H1 (cell line): ENCODE measurements at regions not wholly inside any gene's neighbourhood (a gene's known extent, or its start where the extent isn't known, plus 50 kb on each side); places are given as distances from the start of the nearest gene placed in this dataset.

ENCODE experiments used
- CTCF ChIA-PET: fragments of 300-600 bp; sonication (Branson Sonifier 250); formaldehyde crosslinking; loops from one replicate; lab custom pipeline; 2021; ENCODE audit not compliant: partially characterized antibody; lab: Charles Lee
- POLR2A ChIA-PET: fragments of 300-600 bp; sonication (Branson Sonifier 250); formaldehyde crosslinking; loops from one replicate; lab custom pipeline; 2021; ENCODE audit warnings: inconsistent platforms; ENCODE audit not compliant: partially characterized antibody; lab: Charles Lee
- DNase-seq, 2 experiments: peaks; one replicate each; pipeline versions ENCODE4 v3.0.0 to v3.0.0-alpha.2; 2010 to 2022; ENCODE audit warnings: low spot score in 2 of 2, low read depth in 1 of 2, mixed read lengths in 1 of 2
- FAIRE-seq: peaks from 2 replicates; lab custom pipeline; 2011; peaks lifted over from hg19 to GRCh38; lab: Jason Lieb, UNC
- H2AFZ ChIP-seq: 2 replicates; pipeline ENCODE4 v1.8.1; 2012; ENCODE audit warnings: low read length, inconsistent platforms
- H2AK5ac ChIP-seq: 2 replicates; pipeline ENCODE4 v1.6.1; 2013; ENCODE audit warnings: low read depth, low read length
- H2BK120ac ChIP-seq: replicated peaks from 2 replicates; pipeline ENCODE3; 2013; ENCODE audit warnings: low read depth, low read length, inconsistent platforms
- H2BK12ac ChIP-seq: 2 replicates; pipeline ENCODE4 v1.6.1; 2013; ENCODE audit warnings: low read depth, low read length
- H2BK15ac ChIP-seq: 2 replicates; pipeline ENCODE4 v1.6.1; 2013; ENCODE audit warnings: low read length
- H2BK20ac ChIP-seq: 2 replicates; pipeline ENCODE4 v1.6.1; 2013; ENCODE audit warnings: low read length
- H2BK5ac ChIP-seq: 2 replicates; pipeline ENCODE4 v1.6.1; 2013; ENCODE audit warnings: low read depth, low read length
- H3K14ac ChIP-seq: 2 replicates; pipeline ENCODE4 v1.6.1; 2013; ENCODE audit warnings: inconsistent platforms; ENCODE audit not compliant: insufficient read length
- H3K18ac ChIP-seq: 2 replicates; pipeline ENCODE4 v1.6.1; 2013; ENCODE audit warnings: low read length; ENCODE audit errors: extremely low read depth
- H3K23ac ChIP-seq: 2 replicates; pipeline ENCODE4 v1.6.1; 2013; ENCODE audit warnings: inconsistent platforms; ENCODE audit not compliant: insufficient read length
- H3K23me2 ChIP-seq: 2 replicates; pipeline ENCODE4 v1.6.1; 2013; ENCODE audit warnings: low read depth, low read length
- H3K27ac ChIP-seq: 2 replicates; pipeline ENCODE4 v1.6.1; 2011; ENCODE audit warnings: low read depth, low read length, inconsistent platforms
- H3K27me3 ChIP-seq, 4 experiments: replicated peaks in 1 of 4; 1 replicate in 1 of 4; 2 replicates in 3 of 4; pipeline versions ENCODE4 v1.6.1 to v1.8.1; 2011 to 2013; ENCODE audit warnings: low read length in 3 of 4, mild to moderate bottlenecking in 3 of 4, inconsistent platforms in 2 of 4, mixed read lengths in 2 of 4, moderate library complexity in 1 of 4; ENCODE audit not compliant: control insufficient read depth in 3 of 4, insufficient read depth in 3 of 4; ENCODE audit errors: extremely low read depth in 1 of 4
- H3K36me3 ChIP-seq, 4 experiments: 2 replicates each; pipeline versions ENCODE4 v1.6.1 to v1.8.1; 2011 to 2013; ENCODE audit warnings: mild to moderate bottlenecking in 4 of 4, low read length in 3 of 4, moderate library complexity in 2 of 4, control low read depth in 1 of 4, inconsistent platforms in 1 of 4; ENCODE audit not compliant: insufficient read depth in 4 of 4, control insufficient read depth in 2 of 4
- H3K4ac ChIP-seq: replicated peaks from 2 replicates; pipeline ENCODE3; 2013; ENCODE audit warnings: low read length, low read depth, mixed read lengths, inconsistent platforms; ENCODE audit not compliant: insufficient read length
- H3K4me1 ChIP-seq, 4 experiments: replicated peaks in 1 of 4; 1 replicate in 1 of 4; 2 replicates in 3 of 4; pipeline versions ENCODE4 v1.6.1 to v1.8.1; 2011 to 2013; ENCODE audit warnings: low read length in 3 of 4, inconsistent platforms in 2 of 4, mixed read lengths in 1 of 4; ENCODE audit not compliant: insufficient read depth in 4 of 4, control insufficient read depth in 3 of 4
- H3K4me2 ChIP-seq, 2 experiments: 2 replicates each; pipeline versions ENCODE4 v1.6.1 to v1.8.1; 2011 to 2013; ENCODE audit warnings: low read depth in 2 of 2, low read length in 2 of 2, control low read depth in 1 of 2, inconsistent platforms in 1 of 2, mild to moderate bottlenecking in 1 of 2; ENCODE audit not compliant: insufficient read depth in 1 of 2
- H3K4me3 ChIP-seq, 4 experiments: fragments of 200-600, 300-600 bp in 1 of 4; sonication (generic), shearing (Covaris generic), sonication (Bioruptor Twin) in 1 of 4; 2 replicates each; pipeline versions ENCODE4 v1.5.1 to v1.8.1; 2011 to 2016; ENCODE audit warnings: low read length in 4 of 4, low read depth in 3 of 4, control low read depth in 2 of 4, inconsistent platforms in 2 of 4, mild to moderate bottlenecking in 2 of 4, mixed read lengths in 1 of 4, moderate library complexity in 1 of 4; ENCODE audit not compliant: insufficient read depth in 2 of 4; ENCODE audit errors: extremely low read depth in 1 of 4
- H3K56ac ChIP-seq: replicated peaks from 2 replicates; pipeline ENCODE3; 2013; ENCODE audit warnings: low read depth, mild to moderate bottlenecking, mixed read lengths, low read length, inconsistent platforms; ENCODE audit not compliant: insufficient read length
- H3K79me1 ChIP-seq: 2 replicates; pipeline ENCODE4 v1.6.1; 2013; ENCODE audit warnings: low read depth, low read length, control low read depth
- H3K79me2 ChIP-seq, 2 experiments: 2 replicates each; pipeline versions ENCODE4 v1.6.1 to v1.8.1; 2012 to 2013; ENCODE audit warnings: low read length in 2 of 2, mild to moderate bottlenecking in 2 of 2, inconsistent platforms in 1 of 2; ENCODE audit not compliant: insufficient read depth in 2 of 2, control insufficient read depth in 1 of 2
- H3K9ac ChIP-seq, 4 experiments: replicated peaks in 1 of 4; 1 replicate in 1 of 4; 2 replicates in 3 of 4; pipeline versions ENCODE4 v1.6.1 to v1.8.1; 2011 to 2013; ENCODE audit warnings: low read depth in 3 of 4, low read length in 3 of 4, control low read depth in 2 of 4, mild to moderate bottlenecking in 2 of 4, moderate library complexity in 2 of 4, inconsistent platforms in 1 of 4; ENCODE audit errors: extremely low read depth in 1 of 4
- H3K9me3 ChIP-seq, 2 experiments: 2 replicates each; pipeline versions ENCODE4 v1.6.1 to v1.8.1; 2012 to 2013; ENCODE audit warnings: mild to moderate bottlenecking in 2 of 2, moderate library complexity in 2 of 2, control low read depth in 1 of 2, inconsistent platforms in 1 of 2, low read depth in 1 of 2, low read length in 1 of 2, mixed read lengths in 1 of 2; ENCODE audit not compliant: insufficient read depth in 2 of 2
- H4K20me1 ChIP-seq, 2 experiments: replicated peaks in 1 of 2; 2 replicates each; pipeline versions ENCODE3 to v1.8.1; 2011 to 2013; ENCODE audit warnings: inconsistent platforms in 2 of 2, low read length in 2 of 2, mild to moderate bottlenecking in 1 of 2; ENCODE audit not compliant: insufficient read depth in 2 of 2, control insufficient read depth in 1 of 2
- H4K5ac ChIP-seq: 2 replicates; pipeline ENCODE4 v1.6.1; 2013; ENCODE audit warnings: low read length, low read depth, mixed read lengths, inconsistent platforms; ENCODE audit not compliant: insufficient read length
- H4K8ac ChIP-seq: 2 replicates; pipeline ENCODE4 v1.8.0; 2013; ENCODE audit warnings: mild to moderate bottlenecking, moderate library complexity, low read length, inconsistent platforms; ENCODE audit not compliant: insufficient read depth; ENCODE audit errors: extremely low read depth
- H4K91ac ChIP-seq: replicated peaks from 2 replicates; pipeline ENCODE3; 2013; ENCODE audit warnings: low read length, mixed read lengths, inconsistent platforms; ENCODE audit not compliant: insufficient read length
- BRCA1 ChIP-seq: IDR thresholded peaks from 2 replicates; pipeline ENCODE4 v1.6.1; 2012; ENCODE audit warnings: low read depth, low read length, improper control_type of control experiment
- CTBP2 ChIP-seq: IDR thresholded peaks from 2 replicates; pipeline ENCODE4 v1.7.0; 2011; ENCODE audit warnings: borderline replicate concordance, mild to moderate bottlenecking, moderate library complexity, mixed read lengths, low read length; ENCODE audit not compliant: insufficient read depth, insufficient read length
- EZH2 ChIP-seq: fragments of 200-600 bp; sonication (generic); IDR thresholded peaks from 2 replicates; pipeline ENCODE4 v1.7.1; 2012; ENCODE audit warnings: low read depth, mild to moderate bottlenecking, moderate library complexity, low read length, inconsistent platforms; ENCODE audit not compliant: severe bottlenecking
- FOSL1 ChIP-seq: IDR thresholded peaks from 2 replicates; pipeline ENCODE4 v1.6.1; 2011; ENCODE audit warnings: mild to moderate bottlenecking, low read depth, low read length, moderate library complexity; ENCODE audit not compliant: insufficient read depth
- JUND ChIP-seq: IDR thresholded peaks from 2 replicates; pipeline ENCODE4 v1.6.1; 2011; ENCODE audit warnings: mild to moderate bottlenecking, improper control_type of control experiment, low read length
- SIRT6 ChIP-seq: IDR thresholded peaks from one replicate; pipeline ENCODE4 v1.7.1; 2012; ENCODE audit warnings: low read length, inconsistent platforms
- TAF7 ChIP-seq: optimal IDR thresholded peaks from 2 replicates; pipeline ENCODE3; 2011; ENCODE audit warnings: low read depth, mild to moderate bottlenecking, inconsistent platforms, low read length, moderate library complexity, borderline replicate concordance
- TBP ChIP-seq: IDR thresholded peaks from 2 replicates; pipeline ENCODE4 v1.6.1; 2011; ENCODE audit warnings: low read depth, low read length, improper control_type of control experiment
- TEAD4 ChIP-seq: IDR thresholded peaks from 2 replicates; pipeline ENCODE4 v1.6.1; 2012; ENCODE audit warnings: low read depth, low read length, inconsistent platforms, mixed read lengths
- USF2 ChIP-seq: IDR thresholded peaks from 2 replicates; pipeline ENCODE4 v1.6.1; 2011; ENCODE audit warnings: low read length, improper control_type of control experiment
- YY1 ChIP-seq: IDR thresholded peaks from 2 replicates; pipeline ENCODE4 v1.6.1; 2011; ENCODE audit warnings: low read depth, mild to moderate bottlenecking, low read length
- WGBS, 2 experiments: shearing (Covaris generic) in 1 of 2; methylation state at CpG; one replicate each; pipeline versions ENCODE4 v1.1.6 to v1.1.7; 2013 to 2015; ENCODE audit warnings: low lambda C conversion rate in 2 of 2, mixed read lengths in 2 of 2, inconsistent platforms in 1 of 2, low coverage in 1 of 2, missing lambda C conversion rate in 1 of 2; ENCODE audit not compliant: insufficient replicate concordance in 2 of 2, insufficient coverage in 1 of 2, insufficient read length in 1 of 2; ENCODE audit errors: extremely low coverage in 1 of 2, missing lambda C conversion rate in 1 of 2; 5-methylcytosine and 5-hydroxymethylcytosine counted together

GRCh38 chr16:85390511-85391174 lies 222.5 kb upstream of the GSE1 start:
- Histone ChIP-seq H3K14ac (no peak overlapping the region), H4K5ac (no peak overlapping the region), H4K91ac (no peak overlapping the region), H3K9me3 (no peaks in the 10 kb centered on the region), H2BK20ac (no peak overlapping the region), H3K9ac (no peak overlapping the region), H2AK5ac (no peak overlapping the region), H3K4me2 (no peak overlapping the region), H3K23me2 (peaks cover 9% of the 10 kb centered on the region; the same call in 1 of the 2 replicates), H2BK5ac (no peak overlapping the region), H4K8ac (no peak overlapping the region), H3K23ac (no peak overlapping the region), H3K36me3 (no peaks in the 10 kb centered on the region), H3K4me1 (peaks cover 0 to 14% (median 8%) of the 10 kb centered on the region in 4 experiments; a peak in 6 of 7 replicates), H2AFZ (no peak overlapping the region), H3K27me3 (no peaks in the 10 kb centered on the region), H3K27ac (no peak overlapping the region), H3K79me1 (no peaks in the 10 kb centered on the region), H4K20me1 (peaks cover 2 to 3% of the 10 kb centered on the region in 2 experiments), H2BK15ac (no peak overlapping the region), H3K79me2 (no peaks in the 10 kb centered on the region), H3K56ac (no peak overlapping the region), H2BK12ac (no peak overlapping the region), H3K18ac (no peak overlapping the region), H3K4me3 (no peak overlapping the region), H3K4ac (no peak overlapping the region), H2BK120ac (no peak overlapping the region)
- no peak for FAIRE-seq
- 85% methylated on average over 14 of the region's 24 CpGs; no CpG with 5 or more reads in 1 of the 2 experiments for WGBS, 2 experiments
- ChIA-PET CTCF (interaction anchor here (0.7 to 10.8 kb wide), 22 partner anchors 10 to 276 kb away, joined by 3 to 182 read pairs (median 4); no protein-coding TSS in a partner anchor), POLR2A (no interaction called here)
- peak in 1 of 2 experiments; percentile 42 for DNase-seq
- TF ChIP-seq TBP (no peak), YY1 (no peak), FOSL1 (no peak), SIRT6 (no peak), EZH2 (no peak), TEAD4 (no peak), JUND (no peak), CTBP2 (no peak), TAF7 (no peak), USF2 (no peak), BRCA1 (no peak)
